ENCODE measurements at regions not wholly inside any gene's neighbourhood (a gene's known extent, or its start where the extent isn't known, plus 50 kb on each side); places are given as distances from the start of the nearest gene placed in this dataset.

- Histone ChIP-seq H3K4me3 (ENCODE audit: insufficient read depth, low read depth, low read length) (no peak overlapping the region), H3K27me3 (ENCODE audit: control insufficient read depth, insufficient read depth, low read length) (no peaks in the 10 kb centered on the region), H3K36me3 (replicated peaks; ENCODE audit: control insufficient read depth, insufficient read depth, low read length) (no peaks in the 10 kb centered on the region)
- no peak for DNase-seq
Measured at GRCh38 chr9:28050046-28050445, 476.8 kb upstream of the C9orf72 start.

- Histone ChIP-seq H3K36me3 (replicated peaks; ENCODE audit: control insufficient read depth, insufficient read depth, low read length) (no peaks in the 10 kb centered on the region), H3K4me3 (ENCODE audit: insufficient read depth, low read depth, low read length) (no peak overlapping the region)
Measured at GRCh38 chr9:28050941-28051340, 477.7 kb upstream of the C9orf72 start.

GRCh38 chr9:28051559-28052503, 478.6 kb upstream of the C9orf72 start:
- Histone ChIP-seq H3K36me3 (replicated peaks; ENCODE audit: control insufficient read depth, insufficient read depth, low read length) (no peaks in the 10 kb centered on the region), H3K27me3 (ENCODE audit: control insufficient read depth, insufficient read depth, low read length) (no peaks in the 10 kb centered on the region), H3K4me3 (ENCODE audit: insufficient read depth, low read depth, low read length) (no peak overlapping the region)
- DNase-seq, result no peak

More at GRCh38 chr9:28050941-28051340, 477.7 kb upstream of the C9orf72 start:
- DNase-seq, result no peak
- no peaks in the 10 kb centered on the region for H3K27me3 ChIP-seq (ENCODE audit: control insufficient read depth, insufficient read depth, low read length)

- no peak for DNase-seq
- no peak overlapping the region for H3K4me3 ChIP-seq (ENCODE audit: insufficient read depth, low read depth, low read length)
- H3K27me3 ChIP-seq (ENCODE audit: control insufficient read depth, insufficient read depth, low read length), result no peaks in the 10 kb centered on the region
- H3K36me3 ChIP-seq (replicated peaks; ENCODE audit: control insufficient read depth, insufficient read depth, low read length), result no peaks in the 10 kb centered on the region
Measured at GRCh38 chr9:28053096-28053777, 480.0 kb upstream of the C9orf72 start.

GRCh38 chr9:28056006-28056405, 482.7 kb upstream of the C9orf72 start:
- no peak overlapping the region for H3K4me3 ChIP-seq (ENCODE audit: insufficient read depth, low read depth, low read length)
- no peak for DNase-seq
- no peaks in the 10 kb centered on the region for H3K36me3 ChIP-seq (replicated peaks; ENCODE audit: control insufficient read depth, insufficient read depth, low read length)
- H3K27me3 ChIP-seq (ENCODE audit: control insufficient read depth, insufficient read depth, low read length), result no peaks in the 10 kb centered on the region

GRCh38 chr9:28056466-28056865, 483.2 kb upstream of the C9orf72 start:
- no peak for DNase-seq
- no peak overlapping the region for H3K4me3 ChIP-seq (ENCODE audit: insufficient read depth, low read depth, low read length)
- H3K27me3 ChIP-seq (ENCODE audit: control insufficient read depth, insufficient read depth, low read length), result no peaks in the 10 kb centered on the region
- H3K36me3 ChIP-seq (replicated peaks; ENCODE audit: control insufficient read depth, insufficient read depth, low read length), result no peaks in the 10 kb centered on the region

GRCh38 chr9:28059192-28059591, 485.9 kb upstream of the C9orf72 start:
- no peak for DNase-seq
- no peaks in the 10 kb centered on the region for H3K27me3 ChIP-seq (ENCODE audit: control insufficient read depth, insufficient read depth, low read length)
- no peak overlapping the region for H3K4me3 ChIP-seq (ENCODE audit: insufficient read depth, low read depth, low read length)
- H3K36me3 ChIP-seq (replicated peaks; ENCODE audit: control insufficient read depth, insufficient read depth, low read length), result no peaks in the 10 kb centered on the region

- no peak overlapping the region for H3K4me3 ChIP-seq (ENCODE audit: insufficient read depth, low read depth, low read length)
- DNase-seq, result no peak
- H3K36me3 ChIP-seq (replicated peaks; ENCODE audit: control insufficient read depth, insufficient read depth, low read length), result no peaks in the 10 kb centered on the region
- H3K27me3 ChIP-seq (ENCODE audit: control insufficient read depth, insufficient read depth, low read length), result no peaks in the 10 kb centered on the region
Measured at GRCh38 chr9:28064241-28064815, 491.0 kb upstream of the C9orf72 start.

- Histone ChIP-seq H3K36me3 (replicated peaks; ENCODE audit: control insufficient read depth, insufficient read depth, low read length) (no peaks in the 10 kb centered on the region), H3K27me3 (ENCODE audit: control insufficient read depth, insufficient read depth, low read length) (no peaks in the 10 kb centered on the region), H3K4me3 (ENCODE audit: insufficient read depth, low read depth, low read length) (no peak overlapping the region)
- peak; percentile 7 for DNase-seq
Measured at GRCh38 chr9:28073270-28073669, 500.0 kb upstream of the C9orf72 start.

GRCh38 chr9:28079677-28080076, 506.4 kb upstream of the C9orf72 start:
- no peaks in the 10 kb centered on the region for H3K27me3 ChIP-seq (ENCODE audit: control insufficient read depth, insufficient read depth, low read length)
- H3K36me3 ChIP-seq (replicated peaks; ENCODE audit: control insufficient read depth, insufficient read depth, low read length), result no peaks in the 10 kb centered on the region
- H3K4me3 ChIP-seq (ENCODE audit: insufficient read depth, low read depth, low read length), result no peak overlapping the region
- DNase-seq, result no peak

- DNase-seq, result no peak
- Histone ChIP-seq H3K4me3 (ENCODE audit: insufficient read depth, low read depth, low read length) (no peak overlapping the region), H3K27me3 (ENCODE audit: control insufficient read depth, insufficient read depth, low read length) (no peaks in the 10 kb centered on the region), H3K36me3 (replicated peaks; ENCODE audit: control insufficient read depth, insufficient read depth, low read length) (no peaks in the 10 kb centered on the region)
Measured at GRCh38 chr9:28082671-28083070, 509.4 kb upstream of the C9orf72 start.

GRCh38 chr9:28086881-28087280, 513.6 kb upstream of the C9orf72 start:
- H3K4me3 ChIP-seq (ENCODE audit: insufficient read depth, low read depth, low read length), result no peak overlapping the region
- DNase-seq, result no peak
- H3K27me3 ChIP-seq (ENCODE audit: control insufficient read depth, insufficient read depth, low read length), result no peaks in the 10 kb centered on the region
- H3K36me3 ChIP-seq (replicated peaks; ENCODE audit: control insufficient read depth, insufficient read depth, low read length), result no peaks in the 10 kb centered on the region

- Histone ChIP-seq H3K4me3 (ENCODE audit: insufficient read depth, low read depth, low read length) (no peak overlapping the region), H3K27me3 (ENCODE audit: control insufficient read depth, insufficient read depth, low read length) (no peaks in the 10 kb centered on the region), H3K36me3 (replicated peaks; ENCODE audit: control insufficient read depth, insufficient read depth, low read length) (no peaks in the 10 kb centered on the region)
- DNase-seq, result no peak
Measured at GRCh38 chr9:28092981-28093936, 520.0 kb upstream of the C9orf72 start.

- Histone ChIP-seq H3K4me3 (ENCODE audit: insufficient read depth, low read depth, low read length) (no peak overlapping the region), H3K27me3 (ENCODE audit: control insufficient read depth, insufficient read depth, low read length) (no peaks in the 10 kb centered on the region), H3K36me3 (replicated peaks; ENCODE audit: control insufficient read depth, insufficient read depth, low read length) (no peaks in the 10 kb centered on the region)
- DNase-seq, result no peak
Measured at GRCh38 chr9:28101509-28101908, 528.2 kb upstream of the C9orf72 start.
